ENCODE measurements at regions not wholly inside any gene's neighbourhood (a gene's known extent, or its start where the extent isn't known, plus 50 kb on each side); places are given as distances from the start of the nearest gene placed in this dataset.
"Not testable (repeated sequence)": the region's sequence is repeated elsewhere in the genome, so short reads cannot be mapped to it uniquely, and the experiment has no call there.

DNA sequence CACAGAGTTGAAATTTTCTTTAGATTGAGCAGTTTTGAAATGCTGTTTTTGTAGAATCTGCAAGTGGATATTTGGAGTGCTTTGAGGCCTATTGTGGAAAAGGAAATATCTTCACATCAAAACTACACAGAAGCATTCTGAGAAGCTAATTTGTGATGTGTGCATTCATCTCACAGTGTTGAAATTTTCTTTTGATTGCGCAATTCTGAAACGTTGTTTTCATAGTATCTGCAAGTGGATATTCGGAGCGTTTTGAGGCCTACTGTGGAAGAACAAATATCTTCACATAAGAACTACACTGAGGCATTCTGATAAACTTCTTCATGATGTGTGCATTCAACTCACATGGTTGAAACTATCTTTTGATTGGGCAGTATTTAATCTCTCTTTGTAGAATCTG is 3143.4 kb upstream of the OR11H1 start:
- TF ChIP-seq POLR2A (IDR thresholded peaks at IDR 0.05; ENCODE audit: extremely low read depth, insufficient read length), result not testable (repeated sequence)
- TF ChIP-seq, protein P1, sequence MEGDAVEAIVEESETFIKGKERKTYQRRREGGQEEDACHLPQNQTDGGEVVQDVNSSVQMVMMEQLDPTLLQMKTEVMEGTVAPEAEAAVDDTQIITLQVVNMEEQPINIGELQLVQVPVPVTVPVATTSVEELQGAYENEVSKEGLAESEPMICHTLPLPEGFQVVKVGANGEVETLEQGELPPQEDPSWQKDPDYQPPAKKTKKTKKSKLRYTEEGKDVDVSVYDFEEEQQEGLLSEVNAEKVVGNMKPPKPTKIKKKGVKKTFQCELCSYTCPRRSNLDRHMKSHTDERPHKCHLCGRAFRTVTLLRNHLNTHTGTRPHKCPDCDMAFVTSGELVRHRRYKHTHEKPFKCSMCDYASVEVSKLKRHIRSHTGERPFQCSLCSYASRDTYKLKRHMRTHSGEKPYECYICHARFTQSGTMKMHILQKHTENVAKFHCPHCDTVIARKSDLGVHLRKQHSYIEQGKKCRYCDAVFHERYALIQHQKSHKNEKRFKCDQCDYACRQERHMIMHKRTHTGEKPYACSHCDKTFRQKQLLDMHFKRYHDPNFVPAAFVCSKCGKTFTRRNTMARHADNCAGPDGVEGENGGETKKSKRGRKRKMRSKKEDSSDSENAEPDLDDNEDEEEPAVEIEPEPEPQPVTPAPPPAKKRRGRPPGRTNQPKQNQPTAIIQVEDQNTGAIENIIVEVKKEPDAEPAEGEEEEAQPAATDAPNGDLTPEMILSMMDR (IDR thresholded peaks at IDR 0.05; ENCODE audit: low read depth, low read length), result not testable (repeated sequence)
